ENCODE measurements at regions not wholly inside any gene's neighbourhood (a gene's known extent, or its start where the extent isn't known, plus 50 kb on each side); places are given as distances from the start of the nearest gene placed in this dataset.

DNA sequence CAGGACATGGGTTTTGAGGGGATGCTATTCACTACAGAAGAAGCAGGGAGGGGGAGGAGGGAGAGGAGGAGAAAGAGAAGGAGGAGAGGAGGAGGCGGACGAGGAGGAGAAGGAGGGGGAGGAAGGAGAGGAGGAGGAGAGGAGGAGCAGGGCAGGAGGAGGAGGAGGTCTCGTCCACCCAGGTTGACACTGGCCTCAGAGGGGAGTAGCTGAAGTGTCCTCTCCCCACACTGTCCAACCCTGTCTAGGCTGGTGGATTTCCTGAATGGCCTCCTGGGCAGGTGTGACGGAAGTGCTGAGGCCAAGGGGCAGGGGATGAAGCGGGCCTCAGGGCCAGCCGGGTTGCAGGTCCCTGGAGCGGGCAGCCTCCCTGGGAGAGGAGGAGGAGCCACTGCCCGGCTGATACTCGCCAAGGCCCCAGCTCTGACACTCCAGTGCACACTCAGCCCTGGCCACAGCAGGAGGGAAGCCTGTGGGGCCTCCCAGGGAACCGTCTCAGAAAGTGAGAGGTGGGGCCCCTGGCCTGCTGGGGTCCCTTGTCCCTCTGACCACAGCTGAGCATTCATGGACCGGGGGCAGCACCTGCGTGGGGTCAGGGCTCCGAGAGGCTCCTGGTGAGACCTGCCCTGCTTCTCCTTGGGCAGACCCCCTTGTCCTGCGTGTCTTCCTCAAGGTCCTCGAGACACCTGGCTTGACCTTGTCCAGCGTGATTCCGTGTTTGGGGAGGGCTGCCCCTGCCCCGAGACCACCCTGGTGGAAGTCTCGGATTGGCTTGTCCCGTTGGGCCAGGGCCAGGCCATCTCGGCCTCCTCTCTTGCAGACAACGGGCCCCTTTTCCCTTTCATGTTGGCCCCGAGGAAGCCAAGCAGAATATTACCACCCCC is 200.6 kb upstream of the CIBAR2 start:
- DNase-seq (ENCODE audit: low spot score in 2 of 2): no peak
- WGBS: 59% methylated on average over 17 of the region's 23 CpGs
- no peak overlapping the region for H3K4me3 ChIP-seq
- peak overlapping the region; percentile 54 for H3K27ac ChIP-seq
- H3K27me3 ChIP-seq: no peaks in the 10 kb centered on the region
- H3K36me3 ChIP-seq: no peaks in the 10 kb centered on the region
- peaks cover 66% of the 10 kb centered on the region for H3K4me1 ChIP-seq
- no peaks in the 10 kb centered on the region for H3K9me3 ChIP-seq
- TF ChIP-seq, protein P1, sequence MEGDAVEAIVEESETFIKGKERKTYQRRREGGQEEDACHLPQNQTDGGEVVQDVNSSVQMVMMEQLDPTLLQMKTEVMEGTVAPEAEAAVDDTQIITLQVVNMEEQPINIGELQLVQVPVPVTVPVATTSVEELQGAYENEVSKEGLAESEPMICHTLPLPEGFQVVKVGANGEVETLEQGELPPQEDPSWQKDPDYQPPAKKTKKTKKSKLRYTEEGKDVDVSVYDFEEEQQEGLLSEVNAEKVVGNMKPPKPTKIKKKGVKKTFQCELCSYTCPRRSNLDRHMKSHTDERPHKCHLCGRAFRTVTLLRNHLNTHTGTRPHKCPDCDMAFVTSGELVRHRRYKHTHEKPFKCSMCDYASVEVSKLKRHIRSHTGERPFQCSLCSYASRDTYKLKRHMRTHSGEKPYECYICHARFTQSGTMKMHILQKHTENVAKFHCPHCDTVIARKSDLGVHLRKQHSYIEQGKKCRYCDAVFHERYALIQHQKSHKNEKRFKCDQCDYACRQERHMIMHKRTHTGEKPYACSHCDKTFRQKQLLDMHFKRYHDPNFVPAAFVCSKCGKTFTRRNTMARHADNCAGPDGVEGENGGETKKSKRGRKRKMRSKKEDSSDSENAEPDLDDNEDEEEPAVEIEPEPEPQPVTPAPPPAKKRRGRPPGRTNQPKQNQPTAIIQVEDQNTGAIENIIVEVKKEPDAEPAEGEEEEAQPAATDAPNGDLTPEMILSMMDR (IDR thresholded peaks at IDR 0.05): no peak
- no peak for TF ChIP-seq POLR2A (IDR thresholded peaks at IDR 0.05)
- no peak for TF ChIP-seq POLR2AphosphoS5 (IDR thresholded peaks at IDR 0.05)
- no peak for TF ChIP-seq EP300 (IDR thresholded peaks at IDR 0.05)

DNA sequence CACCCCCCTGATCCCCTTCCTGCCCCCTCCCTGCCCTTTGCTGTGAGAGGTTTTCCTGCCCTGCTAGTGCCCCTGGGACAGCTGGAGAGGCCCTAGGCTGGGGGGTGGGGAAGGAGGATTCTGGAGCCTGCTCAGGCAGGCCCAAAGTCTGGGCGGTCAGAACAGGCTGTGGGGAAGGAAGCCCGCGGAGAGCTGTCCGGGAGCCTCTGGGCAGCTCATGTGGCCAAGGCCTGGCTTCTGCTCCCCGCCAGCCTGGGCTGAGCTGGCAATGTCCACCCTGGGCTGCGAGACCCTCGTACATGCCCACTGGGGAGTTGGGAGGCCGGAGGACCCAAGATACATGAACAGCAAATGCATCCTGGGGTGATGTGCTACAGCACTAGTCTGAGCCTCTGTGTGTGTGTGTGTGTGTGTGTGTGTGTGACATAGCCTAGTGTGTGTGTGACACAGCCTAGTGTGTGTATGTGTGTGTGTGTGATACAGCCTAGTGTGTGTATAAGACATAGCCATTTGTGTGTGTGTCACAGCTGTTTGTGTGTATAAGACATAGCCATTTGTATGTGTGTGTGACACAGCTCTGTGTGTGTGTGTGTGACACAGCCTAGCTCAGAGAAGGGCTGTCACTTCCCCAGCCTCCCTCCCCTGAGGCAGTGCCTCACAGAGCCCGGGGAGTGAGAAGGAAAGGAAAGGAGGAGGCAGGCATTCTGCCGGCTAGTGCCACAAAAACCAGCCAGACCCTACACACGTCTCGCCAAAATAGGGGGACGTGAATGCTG is 201.4 kb upstream of the CIBAR2 start:
- no peak overlapping the region for H3K4me3 ChIP-seq
- DNase-seq (ENCODE audit: low spot score in 2 of 2): no peak
- H3K27me3 ChIP-seq: no peaks in the 10 kb centered on the region
- WGBS: 64% methylated on average over 4 of the region's 13 CpGs
- H3K27ac ChIP-seq: peak overlapping the region; percentile 54
- H3K4me1 ChIP-seq: peaks cover 63% of the 10 kb centered on the region
- H3K36me3 ChIP-seq: no peaks in the 10 kb centered on the region
- no peaks in the 10 kb centered on the region for H3K9me3 ChIP-seq
- TF ChIP-seq POLR2A (IDR thresholded peaks at IDR 0.05) (no peak), EP300 (IDR thresholded peaks at IDR 0.05) (no peak), POLR2AphosphoS5 (IDR thresholded peaks at IDR 0.05) (no peak)
- TF ChIP-seq, protein P1 (IDR thresholded peaks at IDR 0.05): no peak

DNA sequence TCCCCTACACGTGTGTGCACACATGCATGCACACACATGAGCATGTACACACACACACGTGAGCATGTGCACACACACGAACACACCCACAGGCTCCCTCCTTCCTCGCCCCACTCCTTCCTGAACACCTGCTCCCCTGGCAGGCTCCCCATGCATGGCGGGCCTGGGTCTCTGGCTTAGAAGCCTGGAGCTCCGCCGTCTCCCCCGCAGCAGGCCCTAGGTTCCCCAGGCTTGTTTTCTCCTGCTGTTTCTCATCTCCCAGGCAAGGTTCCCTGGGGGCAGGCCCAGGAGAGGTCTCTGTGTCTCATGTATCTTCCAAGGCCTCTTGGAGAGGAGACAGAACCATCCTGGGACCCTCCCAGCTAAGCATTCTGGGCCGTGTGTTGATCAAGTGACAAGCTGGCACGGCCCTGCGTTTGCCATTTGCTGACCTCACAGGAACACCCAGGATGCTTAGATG is 202.3 kb upstream of the CIBAR2 start:
- H3K27ac ChIP-seq: peak overlapping the region; percentile 54
- peaks cover 57% of the 10 kb centered on the region for H3K4me1 ChIP-seq
- H3K4me3 ChIP-seq: no peak overlapping the region
- H3K27me3 ChIP-seq: no peaks in the 10 kb centered on the region
- no peak for DNase-seq (ENCODE audit: low spot score in 2 of 2)
- TF ChIP-seq POLR2AphosphoS5 (IDR thresholded peaks at IDR 0.05) (no peak), POLR2A (IDR thresholded peaks at IDR 0.05) (no peak), EP300 (IDR thresholded peaks at IDR 0.05) (no peak)
- TF ChIP-seq, protein P1 (IDR thresholded peaks at IDR 0.05): no peak
- WGBS: 70% methylated on average over 9 of the region's 11 CpGs
- H3K36me3 ChIP-seq: no peaks in the 10 kb centered on the region
- no peaks in the 10 kb centered on the region for H3K9me3 ChIP-seq

DNA sequence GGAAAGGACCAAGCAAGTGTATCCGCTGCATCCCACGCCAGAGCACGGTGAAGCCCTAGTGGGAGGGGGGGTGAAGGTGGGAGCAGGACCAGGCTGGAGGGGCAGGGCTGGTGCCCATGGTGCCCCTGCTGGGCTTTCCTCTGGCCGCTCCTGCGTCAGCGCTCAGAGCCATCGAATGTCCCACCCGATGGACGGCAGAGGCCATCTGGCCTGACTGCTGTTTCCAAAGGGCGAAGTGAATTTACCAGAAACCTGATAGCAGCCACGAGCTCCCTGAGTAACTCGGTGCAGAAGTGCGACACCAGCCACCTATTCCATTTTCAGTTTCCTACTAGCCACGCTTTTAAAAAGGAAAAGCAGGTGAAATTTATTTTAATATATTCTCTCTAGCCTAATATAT is 203.6 kb upstream of the CIBAR2 start:
- Histone ChIP-seq H3K4me3 (no peak overlapping the region), H3K27ac (no peak overlapping the region), H3K27me3 (no peaks in the 10 kb centered on the region), H3K4me1 (peaks cover 52% of the 10 kb centered on the region), H3K9me3 (no peaks in the 10 kb centered on the region), H3K36me3 (no peaks in the 10 kb centered on the region)
- 96% methylated on average over 14 of the region's 14 CpGs for WGBS
- DNase-seq (ENCODE audit: low spot score in 2 of 2): no peak
- TF ChIP-seq EP300 (IDR thresholded peaks at IDR 0.05) (no peak), POLR2A (IDR thresholded peaks at IDR 0.05) (no peak), POLR2AphosphoS5 (IDR thresholded peaks at IDR 0.05) (no peak)
- TF ChIP-seq, protein P1 (IDR thresholded peaks at IDR 0.05): no peak
